ENCODE measurements at regions not wholly inside any gene's neighbourhood (a gene's known extent, or its start where the extent isn't known, plus 50 kb on each side); places are given as distances from the start of the nearest gene placed in this dataset.

DNA sequence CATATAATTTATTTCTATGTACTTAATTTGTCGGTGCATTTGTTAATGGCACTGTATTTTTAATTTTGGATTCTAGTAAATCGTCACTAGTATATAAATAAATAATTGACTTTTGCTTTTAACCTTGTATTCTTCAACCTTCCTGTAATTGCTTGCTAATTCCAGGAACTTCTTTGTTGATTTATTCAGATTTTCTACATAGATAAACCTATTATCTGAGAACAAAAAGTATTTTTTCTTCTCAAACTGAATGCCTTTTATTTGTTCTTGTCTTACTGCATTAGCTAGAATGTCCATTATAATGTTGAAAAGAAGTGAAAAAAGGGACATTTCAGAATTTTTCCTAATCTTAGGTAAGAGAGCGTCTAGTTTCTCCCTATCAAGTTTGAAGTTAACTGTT, 839.1 kb downstream of the SH3BGRL start:
- TF ChIP-seq, protein P1, sequence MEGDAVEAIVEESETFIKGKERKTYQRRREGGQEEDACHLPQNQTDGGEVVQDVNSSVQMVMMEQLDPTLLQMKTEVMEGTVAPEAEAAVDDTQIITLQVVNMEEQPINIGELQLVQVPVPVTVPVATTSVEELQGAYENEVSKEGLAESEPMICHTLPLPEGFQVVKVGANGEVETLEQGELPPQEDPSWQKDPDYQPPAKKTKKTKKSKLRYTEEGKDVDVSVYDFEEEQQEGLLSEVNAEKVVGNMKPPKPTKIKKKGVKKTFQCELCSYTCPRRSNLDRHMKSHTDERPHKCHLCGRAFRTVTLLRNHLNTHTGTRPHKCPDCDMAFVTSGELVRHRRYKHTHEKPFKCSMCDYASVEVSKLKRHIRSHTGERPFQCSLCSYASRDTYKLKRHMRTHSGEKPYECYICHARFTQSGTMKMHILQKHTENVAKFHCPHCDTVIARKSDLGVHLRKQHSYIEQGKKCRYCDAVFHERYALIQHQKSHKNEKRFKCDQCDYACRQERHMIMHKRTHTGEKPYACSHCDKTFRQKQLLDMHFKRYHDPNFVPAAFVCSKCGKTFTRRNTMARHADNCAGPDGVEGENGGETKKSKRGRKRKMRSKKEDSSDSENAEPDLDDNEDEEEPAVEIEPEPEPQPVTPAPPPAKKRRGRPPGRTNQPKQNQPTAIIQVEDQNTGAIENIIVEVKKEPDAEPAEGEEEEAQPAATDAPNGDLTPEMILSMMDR (IDR thresholded peaks at IDR 0.05 in 2 of 3, conservative IDR thresholded peaks at IDR 0.05 in 1 of 3; ENCODE audit: control insufficient read depth in 2 of 3, extremely low read depth in 1 of 3, insufficient read depth in 1 of 3, low read depth in 3 of 3, low read length in 3 of 3), result no peak
- TF ChIP-seq POLR2A (IDR thresholded peaks at IDR 0.05; ENCODE audit: low read depth, low read length) (no peak), CBX3 (IDR thresholded peaks at IDR 0.05; ENCODE audit: borderline replicate concordance, low read depth) (no peak), CBFB (IDR thresholded peaks at IDR 0.05; ENCODE audit: low read depth) (no peak), FOS (IDR thresholded peaks at IDR 0.05; ENCODE audit: borderline replicate concordance, extremely low read depth, insufficient read length) (no peak)

All from GM12878 (cell line).